HepG2 (cell line): ENCODE measurements at regions not wholly inside any gene's neighbourhood (a gene's known extent, or its start where the extent isn't known, plus 50 kb on each side); places are given as distances from the start of the nearest gene placed in this dataset.

ENCODE experiments used
- ATAC-seq: fragments of 200-7000 bp; cut with Tn5 transposase; 3 replicates; pipeline ENCODE4 v1.9.1; 2020; ENCODE audit warnings: mild to moderate bottlenecking, moderate library complexity
- BruUV-seq: library from RNA; stranded (reverse); fragments of 400-500 nt; replicated peaks from 2 replicates; lab custom pipeline; 2021; lab: Mats Ljungman, UMichigan
- CTCF ChIA-PET: fragments of 300-600 bp; formaldehyde crosslinking; extraction: SDS; loops from one replicate; lab custom pipeline; 2021; ENCODE audit warnings: low total read pairs, inconsistent platforms, low intra/inter-chr PET ratio; lab: Yijun Ruan, JAX
- POLR2A ChIA-PET: fragments of 350-600 bp; sonication (Branson Sonifier 250); formaldehyde crosslinking; loops from one replicate; lab custom pipeline; 2020; ENCODE audit warnings: antibody characterized with exemption, inconsistent platforms; lab: Yijun Ruan, JAX
- DNase-seq: peaks from one replicate; pipeline ENCODE4 v3.0.0-alpha.2; 2015; ENCODE audit warnings: low spot score
- FAIRE-seq: peaks from 3 replicates; lab custom pipeline; 2011; peaks lifted over from hg19 to GRCh38; lab: Jason Lieb, UNC
- H2AFZ ChIP-seq: one replicate; pipeline ENCODE4 v1.6.1; 2011; ENCODE audit warnings: low read length, inconsistent platforms
- H3K27ac ChIP-seq: fragments of 300-600 bp; 3 replicates; pipeline ENCODE4 v1.8.0; 2011; ENCODE audit warnings: mixed run types, mild to moderate bottlenecking, mixed read lengths, low read length, inconsistent platforms; ENCODE audit not compliant: insufficient read depth; ENCODE audit errors: extremely low read length
- H3K27me3 ChIP-seq, 2 experiments: fragments of 200-600 bp in 1 of 2; 2 replicates in 1 of 2; 3 replicates in 1 of 2; pipeline versions ENCODE4 v1.6.0 to v1.8.0; 2011; ENCODE audit warnings: low read length in 2 of 2, mild to moderate bottlenecking in 2 of 2, moderate library complexity in 2 of 2, inconsistent platforms in 1 of 2; ENCODE audit not compliant: insufficient read depth in 2 of 2, control insufficient read depth in 1 of 2
- H3K36me3 ChIP-seq, 2 experiments: fragments of 200-600 bp in 1 of 2; replicated peaks in 1 of 2; 2 replicates in 1 of 2; 3 replicates in 1 of 2; pipeline versions ENCODE4 v1.5.1 to v1.8.0; 2011; ENCODE audit warnings: low read length in 2 of 2, inconsistent platforms in 1 of 2; ENCODE audit not compliant: insufficient read depth in 2 of 2, control insufficient read depth in 1 of 2
- H3K4me1 ChIP-seq: 2 replicates; pipeline ENCODE4 v1.5.1; 2012; ENCODE audit warnings: low read length, inconsistent platforms; ENCODE audit not compliant: insufficient read depth
- H3K4me2 ChIP-seq: 2 replicates; pipeline ENCODE4 v1.6.0; 2011; ENCODE audit warnings: low read depth, low read length, inconsistent platforms
- H3K4me3 ChIP-seq, 3 experiments: fragments of 200-600 bp in 1 of 3; sonication (generic), shearing (Covaris generic) in 1 of 3; replicated peaks in 1 of 3; 2 replicates each; pipeline ENCODE4 v1.5.1; 2011 to 2016; ENCODE audit warnings: low read length in 3 of 3, inconsistent platforms in 2 of 3, low read depth in 2 of 3, mild to moderate bottlenecking in 2 of 3, control low read depth in 1 of 3, mixed read lengths in 1 of 3; ENCODE audit not compliant: insufficient read depth in 1 of 3
- H3K79me2 ChIP-seq: one replicate; pipeline ENCODE4 v1.6.1; 2011; ENCODE audit warnings: low read length, inconsistent platforms; ENCODE audit not compliant: insufficient read depth
- H3K9ac ChIP-seq: 2 replicates; pipeline ENCODE4 v1.6.0; 2011; ENCODE audit warnings: mild to moderate bottlenecking, low read depth, low read length, inconsistent platforms; ENCODE audit not compliant: insufficient read depth
- H3K9me3 ChIP-seq: 2 replicates; pipeline ENCODE4 v1.5.1; 2012; ENCODE audit warnings: mild to moderate bottlenecking, low read length
- H4K20me1 ChIP-seq: 2 replicates; pipeline ENCODE4 v1.6.0; 2011; ENCODE audit warnings: inconsistent platforms, mild to moderate bottlenecking, low read length, moderate library complexity; ENCODE audit not compliant: insufficient read depth
- GABPA ChIP-seq, 2 experiments: IDR thresholded peaks; 2 replicates each; pipeline ENCODE4 v1.6.1; 2011 to 2016; ENCODE audit warnings: low read depth in 2 of 2, low read length in 1 of 2, missing biosample characterization in 1 of 2, missing genetic modification characterization in 1 of 2
- ZNF142 ChIP-seq: sonication (generic); formaldehyde crosslinking; IDR thresholded peaks from 2 replicates; pipeline ENCODE4 v1.4.0; 2020; ENCODE audit warnings: missing genetic modification reagents
- ZNF441 ChIP-seq: sonication (generic); formaldehyde crosslinking; IDR thresholded peaks from 2 replicates; pipeline ENCODE4 v1.7.0; 2021; ENCODE audit warnings: missing genetic modification reagents, borderline replicate concordance
- WGBS: methylation state at CpG from one replicate; pipeline ENCODE4 v1.1.6; 2017; ENCODE audit warnings: low lambda C conversion rate; 5-methylcytosine and 5-hydroxymethylcytosine counted together
- in situ Hi-C: cut with HindIII; loops from 2 replicates; pipeline ENCODE4 v1.10.0; 2017; ENCODE audit warnings: low pct_unique_long_range_greater_than_20kb; ENCODE audit not compliant: extremely low pct_ligation_motif_present
- intact Hi-C: fragments of 100-400 bp; cut with micrococcal nuclease; formaldehyde crosslinking; loops from one replicate; pipeline ENCODE4 v1.10.0; 2022; ENCODE audit not compliant: unreplicated experiment

GRCh38 chr4:152100379-152101201, 339.8 kb upstream of the GATB start:
- Histone ChIP-seq H3K4me1 (no peaks in the 10 kb centered on the region), H3K36me3 (no peaks in the 10 kb centered on the region), H3K9ac (no peak overlapping the region), H3K4me2 (no peak overlapping the region)
- BruUV-seq, result no TSS peak
- CTCF ChIA-PET, result no interaction called here
- TF ChIP-seq ZNF441 (CRISPR knock-in tag) (no peak), GABPA (IDR thresholded peaks at IDR 0.05; ENCODE audit: low read depth, low read length) (no peak), GABPA (CRISPR knock-in tag; IDR thresholded peaks at IDR 0.05; ENCODE audit: low read depth) (peak; percentile 32; the same call in 1 of the 2 replicates), ZNF142 (no peak)
- TF ChIP-seq, all 625 proteins: peak for 1
- Histone ChIP-seq H3K4me3 (no peak overlapping the region), H3K27ac (no peak overlapping the region), H3K79me2 (no peaks in the 10 kb centered on the region), H4K20me1 (no peaks in the 10 kb centered on the region), H2AFZ (no peak overlapping the region), H3K9me3 (no peaks in the 10 kb centered on the region), H3K27me3 (peaks cover 0 to 11% of the 10 kb centered on the region in 2 experiments; a peak in 4 of 5 replicates)
- in situ Hi-C loops, result no loop called here
- DNase-seq, result no peak
- intact Hi-C loops, result no loop called here
- ATAC-seq, result no peak
- FAIRE-seq, result no peak
- 28% methylated on average over 6 of the region's 6 CpGs for WGBS
- POLR2A ChIA-PET, result no interaction called here
